ENCODE measurements at regions not wholly inside any gene's neighbourhood (a gene's known extent, or its start where the extent isn't known, plus 50 kb on each side); places are given as distances from the start of the nearest gene placed in this dataset.

- TF ChIP-seq CTCF (IDR thresholded peaks at IDR 0.05), result no peak
- DNase-seq (ENCODE audit: low spot score), result no peak
- Mint-ChIP-seq H3K27ac (ENCODE audit: unreplicated experiment) (no peak overlapping the region), H3K4me1 (ENCODE audit: low read depth) (no peaks in the 10 kb centered on the region), H3K27me3 (ENCODE audit: low read depth) (peaks cover 4% of the 10 kb centered on the region), H3K9me3 (ENCODE audit: low read depth) (peaks cover 37% of the 10 kb centered on the region), H3K4me3 (ENCODE audit: unreplicated experiment) (no peak overlapping the region), H3K36me3 (ENCODE audit: low read depth) (peaks cover 7% of the 10 kb centered on the region)
These were observed 316.6 kb upstream of the NCAM1 start for GRCh38 chr11:112644410-112645131.

- H3K27ac Mint-ChIP-seq (ENCODE audit: unreplicated experiment), result no peak overlapping the region
- DNase-seq (ENCODE audit: low spot score), result no peak
- no peak for TF ChIP-seq CTCF (IDR thresholded peaks at IDR 0.05)
- H3K36me3 Mint-ChIP-seq (ENCODE audit: low read depth), result no peaks in the 10 kb centered on the region
- peaks cover 5% of the 10 kb centered on the region for H3K4me1 Mint-ChIP-seq (ENCODE audit: low read depth)
- H3K9me3 Mint-ChIP-seq (ENCODE audit: low read depth), result peaks cover under 1% of the 10 kb centered on the region
- H3K27me3 Mint-ChIP-seq (ENCODE audit: low read depth), result peaks cover 4% of the 10 kb centered on the region
- H3K4me3 Mint-ChIP-seq (ENCODE audit: unreplicated experiment), result no peak overlapping the region
These were observed 311.4 kb upstream of the NCAM1 start for GRCh38 chr11:112649856-112650255.

- H3K9me3 Mint-ChIP-seq (ENCODE audit: low read depth), result no peaks in the 10 kb centered on the region
- H3K36me3 Mint-ChIP-seq (ENCODE audit: low read depth), result no peaks in the 10 kb centered on the region
- H3K4me1 Mint-ChIP-seq (ENCODE audit: low read depth), result peaks cover 5% of the 10 kb centered on the region
- TF ChIP-seq CTCF (IDR thresholded peaks at IDR 0.05), result no peak
- DNase-seq (ENCODE audit: low spot score), result no peak
- no peak overlapping the region for H3K27ac Mint-ChIP-seq (ENCODE audit: unreplicated experiment)
- peaks cover 4% of the 10 kb centered on the region for H3K27me3 Mint-ChIP-seq (ENCODE audit: low read depth)
- H3K4me3 Mint-ChIP-seq (ENCODE audit: unreplicated experiment), result no peak overlapping the region
These were observed 310.7 kb upstream of the NCAM1 start for GRCh38 chr11:112650527-112650926.

GRCh38 chr11:112651386-112651785, 309.8 kb upstream of the NCAM1 start:
- H3K4me1 Mint-ChIP-seq (ENCODE audit: low read depth), result peaks cover 5% of the 10 kb centered on the region
- TF ChIP-seq CTCF (IDR thresholded peaks at IDR 0.05), result no peak
- H3K36me3 Mint-ChIP-seq (ENCODE audit: low read depth), result no peaks in the 10 kb centered on the region
- H3K4me3 Mint-ChIP-seq (ENCODE audit: unreplicated experiment), result no peak overlapping the region
- H3K9me3 Mint-ChIP-seq (ENCODE audit: low read depth), result no peaks in the 10 kb centered on the region
- no peak for DNase-seq (ENCODE audit: low spot score)
- H3K27me3 Mint-ChIP-seq (ENCODE audit: low read depth), result peaks cover 4% of the 10 kb centered on the region
- H3K27ac Mint-ChIP-seq (ENCODE audit: unreplicated experiment), result no peak overlapping the region

GRCh38 chr11:112652786-112653390, 308.3 kb upstream of the NCAM1 start:
- H3K36me3 Mint-ChIP-seq (ENCODE audit: low read depth), result no peaks in the 10 kb centered on the region
- H3K27ac Mint-ChIP-seq (ENCODE audit: unreplicated experiment), result no peak overlapping the region
- H3K4me3 Mint-ChIP-seq (ENCODE audit: unreplicated experiment), result no peak overlapping the region
- no peak for TF ChIP-seq CTCF (IDR thresholded peaks at IDR 0.05)
- no peak for DNase-seq (ENCODE audit: low spot score)
- no peaks in the 10 kb centered on the region for H3K9me3 Mint-ChIP-seq (ENCODE audit: low read depth)
- H3K27me3 Mint-ChIP-seq (ENCODE audit: low read depth), result no peaks in the 10 kb centered on the region
- H3K4me1 Mint-ChIP-seq (ENCODE audit: low read depth), result peaks cover 15% of the 10 kb centered on the region

All from chondrocyte (in vitro differentiated cells).